Urinary bladder (tissue), 3 donors: ENCODE measurements at regions not wholly inside any gene's neighbourhood (a gene's known extent, or its start where the extent isn't known, plus 50 kb on each side); places are given as distances from the start of the nearest gene placed in this dataset.

Source experiments
- DNase-seq: peaks from one replicate; pipeline ENCODE4 v3.0.0-alpha.2; 2015; ENCODE audit errors: extremely low spot score
- H3K27ac ChIP-seq: one replicate; pipeline ENCODE4 v1.5.1; 2013; ENCODE audit warnings: low read depth, mild to moderate bottlenecking, moderate library complexity
- H3K36me3 ChIP-seq: one replicate; pipeline ENCODE4 v1.6.1; 2013; ENCODE audit warnings: mild to moderate bottlenecking, moderate library complexity; ENCODE audit not compliant: insufficient read depth
- H3K4me1 ChIP-seq: one replicate; pipeline ENCODE4 v1.6.1; 2013; ENCODE audit warnings: mild to moderate bottlenecking, moderate library complexity; ENCODE audit not compliant: insufficient read depth
- H3K4me3 ChIP-seq: one replicate; pipeline ENCODE4 v1.5.1; 2013; ENCODE audit warnings: low read depth, low read length
- WGBS: extraction: QIAGEN DNeasy Blood & Tissue Kit; methylation state at CpG from one replicate; pipeline ENCODE4 v1.1.7; 2013; 5-methylcytosine and 5-hydroxymethylcytosine counted together
- donor health status: healthy with polysubstance abuse.
- donor health status: healthy.

GRCh38 chr5:144915452-144915851 lies 744.8 kb downstream of the KCTD16 start:
- Histone ChIP-seq H3K27ac (no peak overlapping the region), H3K4me1 (no peaks in the 10 kb centered on the region), H3K4me3 (no peak overlapping the region), H3K36me3 (no peaks in the 10 kb centered on the region)
- no peak for DNase-seq

GRCh38 chr5:144913661-144914060 lies 743.0 kb downstream of the KCTD16 start:
- WGBS, result 36% methylated on average over 2 of the region's 2 CpGs

GRCh38 chr5:144896473-144896872 lies 725.8 kb downstream of the KCTD16 start:
- no peak overlapping the region for H3K4me3 ChIP-seq
- H3K4me1 ChIP-seq, result no peaks in the 10 kb centered on the region
- no peak for DNase-seq
- H3K36me3 ChIP-seq, result no peaks in the 10 kb centered on the region
- 70% methylated on average over 2 of the region's 2 CpGs for WGBS
- no peak overlapping the region for H3K27ac ChIP-seq

More at GRCh38 chr5:144913661-144914060, 743.0 kb downstream of the KCTD16 start:
- Histone ChIP-seq H3K4me3 (no peak overlapping the region), H3K4me1 (no peaks in the 10 kb centered on the region), H3K27ac (no peak overlapping the region), H3K36me3 (no peaks in the 10 kb centered on the region)
- no peak for DNase-seq

- Histone ChIP-seq H3K27ac (no peak overlapping the region), H3K4me3 (no peak overlapping the region), H3K36me3 (no peaks in the 10 kb centered on the region), H3K4me1 (no peaks in the 10 kb centered on the region)
- WGBS, result 77% methylated on average over 1 of the region's 1 CpG
- no peak for DNase-seq
Measured at GRCh38 chr5:144886668-144887067, 716.0 kb downstream of the KCTD16 start.

GRCh38 chr5:144882739-144883283 lies 712.1 kb downstream of the KCTD16 start:
- no peak overlapping the region for H3K4me3 ChIP-seq
- H3K27ac ChIP-seq, result no peak overlapping the region
- no peaks in the 10 kb centered on the region for H3K36me3 ChIP-seq
- no peaks in the 10 kb centered on the region for H3K4me1 ChIP-seq
- no peak for DNase-seq
- 89% methylated on average over 3 of the region's 3 CpGs for WGBS

GRCh38 chr5:144880513-144880912 lies 709.8 kb downstream of the KCTD16 start:
- Histone ChIP-seq H3K4me3 (no peak overlapping the region), H3K36me3 (no peaks in the 10 kb centered on the region), H3K4me1 (no peaks in the 10 kb centered on the region), H3K27ac (no peak overlapping the region)
- no peak for DNase-seq
- 29% methylated on average over 2 of the region's 2 CpGs for WGBS

- H3K4me3 ChIP-seq, result no peak overlapping the region
- H3K36me3 ChIP-seq, result no peaks in the 10 kb centered on the region
- DNase-seq, result no peak
- H3K27ac ChIP-seq, result no peak overlapping the region
- H3K4me1 ChIP-seq, result no peaks in the 10 kb centered on the region
Measured at GRCh38 chr5:144876990-144877389, 706.3 kb downstream of the KCTD16 start.

- WGBS, result 43% methylated on average over 2 of the region's 2 CpGs
- DNase-seq, result no peak
- Histone ChIP-seq H3K4me3 (no peak overlapping the region), H3K27ac (no peak overlapping the region), H3K36me3 (no peaks in the 10 kb centered on the region), H3K4me1 (no peaks in the 10 kb centered on the region)
Measured at GRCh38 chr5:144873076-144873475, 702.4 kb downstream of the KCTD16 start.

- Histone ChIP-seq H3K27ac (no peak overlapping the region), H3K4me3 (no peak overlapping the region), H3K36me3 (no peaks in the 10 kb centered on the region), H3K4me1 (no peaks in the 10 kb centered on the region)
- no peak for DNase-seq
Measured at GRCh38 chr5:144864118-144864517, 693.4 kb downstream of the KCTD16 start.

GRCh38 chr5:144857454-144857853 lies 686.8 kb downstream of the KCTD16 start:
- no peak overlapping the region for H3K27ac ChIP-seq
- H3K36me3 ChIP-seq, result no peaks in the 10 kb centered on the region
- no peaks in the 10 kb centered on the region for H3K4me1 ChIP-seq
- no peak overlapping the region for H3K4me3 ChIP-seq
- 48% methylated on average over 1 of the region's 1 CpG for WGBS
- no peak for DNase-seq

- DNase-seq, result no peak
- WGBS, result 76% methylated on average over 2 of the region's 2 CpGs
- H3K27ac ChIP-seq, result no peak overlapping the region
- H3K4me3 ChIP-seq, result no peak overlapping the region
- H3K36me3 ChIP-seq, result no peaks in the 10 kb centered on the region
- H3K4me1 ChIP-seq, result no peaks in the 10 kb centered on the region
Measured at GRCh38 chr5:144844086-144844485, 673.4 kb downstream of the KCTD16 start.

GRCh38 chr5:144832416-144832815 lies 661.7 kb downstream of the KCTD16 start:
- no peaks in the 10 kb centered on the region for H3K4me1 ChIP-seq
- DNase-seq, result no peak
- no peaks in the 10 kb centered on the region for H3K36me3 ChIP-seq
- no peak overlapping the region for H3K4me3 ChIP-seq
- no peak overlapping the region for H3K27ac ChIP-seq

GRCh38 chr5:144831650-144832049 lies 661.0 kb downstream of the KCTD16 start:
- Histone ChIP-seq H3K4me1 (no peaks in the 10 kb centered on the region), H3K27ac (no peak overlapping the region), H3K4me3 (no peak overlapping the region), H3K36me3 (no peaks in the 10 kb centered on the region)
- 85% methylated on average over 1 of the region's 1 CpG for WGBS
- DNase-seq, result no peak

GRCh38 chr5:144822503-144822902 lies 651.8 kb downstream of the KCTD16 start:
- no peak overlapping the region for H3K27ac ChIP-seq
- H3K36me3 ChIP-seq, result no peaks in the 10 kb centered on the region
- H3K4me3 ChIP-seq, result no peak overlapping the region
- no peak for DNase-seq
- 57% methylated on average over 2 of the region's 2 CpGs for WGBS
- no peaks in the 10 kb centered on the region for H3K4me1 ChIP-seq

- Histone ChIP-seq H3K4me1 (no peaks in the 10 kb centered on the region), H3K36me3 (no peaks in the 10 kb centered on the region), H3K27ac (no peak overlapping the region), H3K4me3 (no peak overlapping the region)
- no peak for DNase-seq
Measured at GRCh38 chr5:144820278-144820677, 649.6 kb downstream of the KCTD16 start.
